ENCODE measurements at regions not wholly inside any gene's neighbourhood (a gene's known extent, or its start where the extent isn't known, plus 50 kb on each side); places are given as distances from the start of the nearest gene placed in this dataset.

DNA sequence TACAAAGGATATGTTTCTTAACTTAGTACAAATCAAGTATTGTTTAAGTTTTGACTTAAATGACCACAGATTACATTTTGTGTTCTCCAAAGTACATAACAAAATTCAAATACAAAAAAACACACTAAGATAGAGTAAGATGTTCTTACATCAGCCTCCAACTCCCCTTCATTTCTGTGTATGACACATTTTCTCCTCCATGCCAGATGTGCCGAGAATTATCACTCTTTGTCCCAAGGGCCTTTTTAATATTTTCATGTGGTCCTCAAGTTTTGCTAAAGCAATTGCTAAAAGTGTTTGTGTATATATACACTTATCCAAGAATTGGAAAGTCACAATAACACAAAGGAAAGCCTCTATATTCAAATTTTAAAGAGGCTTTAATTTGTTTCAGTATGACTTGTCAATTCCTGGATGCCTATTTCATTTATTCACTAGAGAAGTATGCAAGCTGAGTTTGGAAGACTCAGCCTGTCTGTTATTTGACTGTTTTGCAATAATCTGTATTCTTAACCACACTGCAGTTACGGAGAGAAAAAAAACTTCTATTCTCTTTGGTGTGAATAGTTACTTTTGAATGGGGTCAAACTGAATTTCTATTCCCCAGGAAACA is 586.4 kb upstream of the SEMA3D start:
- TF ChIP-seq, protein P1, sequence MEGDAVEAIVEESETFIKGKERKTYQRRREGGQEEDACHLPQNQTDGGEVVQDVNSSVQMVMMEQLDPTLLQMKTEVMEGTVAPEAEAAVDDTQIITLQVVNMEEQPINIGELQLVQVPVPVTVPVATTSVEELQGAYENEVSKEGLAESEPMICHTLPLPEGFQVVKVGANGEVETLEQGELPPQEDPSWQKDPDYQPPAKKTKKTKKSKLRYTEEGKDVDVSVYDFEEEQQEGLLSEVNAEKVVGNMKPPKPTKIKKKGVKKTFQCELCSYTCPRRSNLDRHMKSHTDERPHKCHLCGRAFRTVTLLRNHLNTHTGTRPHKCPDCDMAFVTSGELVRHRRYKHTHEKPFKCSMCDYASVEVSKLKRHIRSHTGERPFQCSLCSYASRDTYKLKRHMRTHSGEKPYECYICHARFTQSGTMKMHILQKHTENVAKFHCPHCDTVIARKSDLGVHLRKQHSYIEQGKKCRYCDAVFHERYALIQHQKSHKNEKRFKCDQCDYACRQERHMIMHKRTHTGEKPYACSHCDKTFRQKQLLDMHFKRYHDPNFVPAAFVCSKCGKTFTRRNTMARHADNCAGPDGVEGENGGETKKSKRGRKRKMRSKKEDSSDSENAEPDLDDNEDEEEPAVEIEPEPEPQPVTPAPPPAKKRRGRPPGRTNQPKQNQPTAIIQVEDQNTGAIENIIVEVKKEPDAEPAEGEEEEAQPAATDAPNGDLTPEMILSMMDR (IDR thresholded peaks at IDR 0.05), result no peak
- TF ChIP-seq POLR2AphosphoS5 (IDR thresholded peaks at IDR 0.05) (no peak), POLR2A (IDR thresholded peaks at IDR 0.05; ENCODE audit: low read depth) (no peak)

Data from esophagus muscularis mucosa (tissue), 3 donors.